ENCODE measurements at regions not wholly inside any gene's neighbourhood (a gene's known extent, or its start where the extent isn't known, plus 50 kb on each side); places are given as distances from the start of the nearest gene placed in this dataset.

DNA sequence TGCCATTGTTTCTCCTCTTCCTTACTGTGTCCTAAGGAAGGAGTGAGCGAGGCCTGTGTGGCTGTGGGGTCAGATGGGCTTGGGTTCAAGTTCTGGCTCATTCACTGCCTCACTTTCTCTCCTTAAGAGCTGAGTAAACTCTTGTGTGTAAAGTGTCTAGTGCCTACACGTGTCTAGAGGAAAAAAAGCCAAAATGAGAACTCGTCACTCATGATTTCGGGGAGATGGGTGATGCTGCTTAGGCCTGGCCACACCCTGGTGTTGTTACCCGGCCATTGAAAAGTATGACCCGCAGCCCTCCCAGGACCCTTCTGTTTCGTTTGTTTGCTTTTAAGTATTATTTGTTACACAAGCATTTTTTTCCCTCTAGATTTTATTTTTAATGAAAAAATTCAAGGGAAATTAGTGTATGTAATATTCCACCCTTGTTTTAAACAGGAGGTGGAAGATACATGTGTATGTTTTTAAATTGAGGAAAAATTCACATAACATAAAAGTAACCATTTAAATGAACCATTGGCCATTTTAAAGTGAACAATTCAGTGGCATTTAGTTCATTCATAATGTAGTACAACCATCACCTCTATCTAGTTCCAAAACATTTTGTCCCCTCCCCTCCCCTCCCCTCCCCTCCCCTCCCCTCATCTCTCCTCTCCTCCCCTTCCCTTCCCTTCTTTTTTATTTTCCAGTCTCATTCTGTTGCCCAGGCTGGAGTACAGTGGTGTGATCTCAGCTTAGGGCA lies 71.0 kb downstream of the CEBPB start:
- peak overlapping the region in 1 of 2 experiments; percentile 70; a peak in 1 of 4 replicates for H3K9ac ChIP-seq (ENCODE audit: insufficient read depth in 1 of 2, low read depth in 2 of 2, low read length in 2 of 2)
- H3K4me1 ChIP-seq (replicated peaks in 1 of 2; ENCODE audit: control insufficient read depth in 2 of 2, insufficient read depth in 2 of 2, low read length in 2 of 2): peaks cover 22 to 31% of the 10 kb centered on the region in 2 experiments
- H3K27me3 ChIP-seq (ENCODE audit: control insufficient read depth in 2 of 2, insufficient read depth in 2 of 2, low read length in 2 of 2): no peaks in the 10 kb centered on the region
- ChIA-PET POLR2A (no interaction called here), CTCF (ENCODE audit: low intra/inter-chr PET ratio) (no interaction called here)
- no peaks in the 10 kb centered on the region for H3K36me3 ChIP-seq (ENCODE audit: control insufficient read depth, insufficient read depth, low read length)
- no peak overlapping the region for H3K4me3 ChIP-seq
- H3K9me1 ChIP-seq (ENCODE audit: control insufficient read depth, insufficient read depth, low read length): no peaks in the 10 kb centered on the region
- no TSS peak for BruUV-seq (replicated peaks)
- peak; percentile 92 for TF ChIP-seq HNRNPK (IDR thresholded peaks at IDR 0.05; ENCODE audit: low read depth, low read length, poor library complexity, severe bottlenecking)
- TF ChIP-seq NONO (IDR thresholded peaks at IDR 0.05; ENCODE audit: low read depth in 2 of 2, low read length in 1 of 2): no peak
- no peak for TF ChIP-seq ILK (tag; IDR thresholded peaks at IDR 0.05; ENCODE audit: borderline replicate concordance, low read depth)
- peak; percentile 58 for TF ChIP-seq PCBP1 (IDR thresholded peaks at IDR 0.05; ENCODE audit: low read depth, low read length, poor library complexity, severe bottlenecking)
- no peaks in the 10 kb centered on the region for H3K79me2 ChIP-seq (ENCODE audit: control insufficient read depth, insufficient read depth, low read length)
- 73% methylated on average over 7 of the region's 7 CpGs for WGBS (ENCODE audit: insufficient coverage, low coverage, missing lambda C conversion rate)
- DNase-seq (ENCODE audit: extremely low read depth in 1 of 4, low spot score in 3 of 4): no peak
- peak overlapping the region; percentile 75 for H2AFZ ChIP-seq (ENCODE audit: low read depth, low read length)
- no peak for ATAC-seq
- no peaks in the 10 kb centered on the region for H3K9me3 ChIP-seq (replicated peaks; ENCODE audit: control insufficient read depth, insufficient read depth, low read depth, low read length)
- no peak overlapping the region for H3K4me2 ChIP-seq (ENCODE audit: insufficient read depth, low read length)
- intact Hi-C loops (cut with micrococcal nuclease): no loop called here
- in situ Hi-C loops (cut with MboI): no loop called here
- peak overlapping the region; percentile 10; the same call in 1 of the 3 replicates for H3K27ac ChIP-seq (ENCODE audit: extremely low read depth, low read depth, low read length)
- no peaks in the 10 kb centered on the region for H4K20me1 ChIP-seq (replicated peaks; ENCODE audit: control insufficient read depth, insufficient read depth, low read length)
- FAIRE-seq: peak; percentile 65

DNA sequence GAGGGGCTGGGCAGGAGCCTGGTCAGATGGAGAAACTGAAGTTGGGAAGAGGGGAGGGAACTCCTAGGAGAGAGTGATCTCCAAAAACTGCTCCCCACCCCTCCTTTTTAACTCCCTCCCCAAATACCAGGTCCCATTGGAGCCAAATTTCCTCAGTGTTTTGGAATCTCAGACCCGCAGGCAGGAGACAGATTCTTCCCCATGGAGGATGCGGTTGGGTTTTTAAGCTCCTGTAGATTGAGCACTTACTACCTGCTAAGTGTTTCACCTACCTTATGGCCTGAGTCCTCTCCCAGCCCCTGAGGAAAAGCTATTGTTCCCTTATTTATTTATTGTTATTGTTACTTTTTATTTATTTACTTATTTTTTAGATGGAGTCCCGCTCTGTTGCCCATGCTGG lies 73.2 kb downstream of the CEBPB start:
- CTCF ChIA-PET (ENCODE audit: low intra/inter-chr PET ratio): no interaction called here
- WGBS (ENCODE audit: insufficient coverage, low coverage, missing lambda C conversion rate): 89% methylated on average over 3 of the region's 3 CpGs
- TF ChIP-seq ZEB2 (IDR thresholded peaks at IDR 0.05) (no peak), PURB (CRISPR knock-in tag; IDR thresholded peaks at IDR 0.05; ENCODE audit: low read depth) (no peak), ESRRB (CRISPR knock-in tag; IDR thresholded peaks at IDR 0.05; ENCODE audit: borderline replicate concordance) (no peak), ERF (CRISPR knock-in tag; IDR thresholded peaks at IDR 0.05) (no peak), NEUROD1 (IDR thresholded peaks at IDR 0.05; ENCODE audit: borderline replicate concordance, low read depth, low read length, partially characterized antibody) (no peak), XRCC3 (IDR thresholded peaks at IDR 0.05) (no peak), ARHGAP35 (IDR thresholded peaks at IDR 0.05; ENCODE audit: partially characterized antibody) (no peak), NR3C1 (CRISPR knock-in tag; IDR thresholded peaks at IDR 0.05) (no peak), NCOA6 (IDR thresholded peaks at IDR 0.05) (no peak), ZBTB2 (IDR thresholded peaks at IDR 0.05) (no peak), RBM39 (optimal IDR thresholded peaks at IDR 0.05; ENCODE audit: low read depth, low read length) (no peak), STAT5B (CRISPR knock-in tag; IDR thresholded peaks at IDR 0.05) (no peak)

More for the DNA sequence above, 73.2 kb downstream of the CEBPB start:
- DNase-seq (ENCODE audit: extremely low read depth in 1 of 4, low spot score in 3 of 4): no peak
- in situ Hi-C loops (cut with MboI): no loop called here
- no peaks in the 10 kb centered on the region for H3K79me2 ChIP-seq (ENCODE audit: control insufficient read depth, insufficient read depth, low read length)
- no peak for ATAC-seq
- no TSS peak for BruUV-seq (replicated peaks)
- H3K9me3 ChIP-seq (replicated peaks; ENCODE audit: control insufficient read depth, insufficient read depth, low read depth, low read length): no peaks in the 10 kb centered on the region
- no peak overlapping the region for H3K27ac ChIP-seq (ENCODE audit: extremely low read depth, low read depth, low read length)
- no peak overlapping the region for H3K4me3 ChIP-seq
- peaks cover 22 to 37% of the 10 kb centered on the region in 2 experiments for H3K4me1 ChIP-seq (replicated peaks in 1 of 2; ENCODE audit: control insufficient read depth in 2 of 2, insufficient read depth in 2 of 2, low read length in 2 of 2)
- no peak for FAIRE-seq
- H3K9ac ChIP-seq (ENCODE audit: insufficient read depth in 1 of 2, low read depth in 2 of 2, low read length in 2 of 2): no peak overlapping the region
- H3K36me3 ChIP-seq (ENCODE audit: control insufficient read depth, insufficient read depth, low read length): no peaks in the 10 kb centered on the region
- intact Hi-C loops (cut with micrococcal nuclease): no loop called here
- no peaks in the 10 kb centered on the region for H3K27me3 ChIP-seq (ENCODE audit: control insufficient read depth in 2 of 2, insufficient read depth in 2 of 2, low read length in 2 of 2)
- H2AFZ ChIP-seq (ENCODE audit: low read depth, low read length): no peak overlapping the region
- POLR2A ChIA-PET: interaction anchor here (1.4 kb wide), 1 partner anchor 15 kb away, joined by 3 read pairs; no protein-coding TSS in a partner anchor
- no peaks in the 10 kb centered on the region for H3K9me1 ChIP-seq (ENCODE audit: control insufficient read depth, insufficient read depth, low read length)
- H3K4me2 ChIP-seq (ENCODE audit: insufficient read depth, low read length): no peak overlapping the region
- H4K20me1 ChIP-seq (replicated peaks; ENCODE audit: control insufficient read depth, insufficient read depth, low read length): no peaks in the 10 kb centered on the region

Data from K562 (cell line).